GM18909 (cell line): ENCODE measurements at regions not wholly inside any gene's neighbourhood (a gene's known extent, or its start where the extent isn't known, plus 50 kb on each side); places are given as distances from the start of the nearest gene placed in this dataset.

ENCODE experiments used
- ATAC-seq: cut with Tn5 transposase; IDR thresholded peaks from one replicate; pipeline ENCODE4 v1.9.1; 2021; ENCODE audit warnings: mild to moderate bottlenecking; ENCODE audit not compliant: unreplicated experiment, poor library complexity

DNA sequence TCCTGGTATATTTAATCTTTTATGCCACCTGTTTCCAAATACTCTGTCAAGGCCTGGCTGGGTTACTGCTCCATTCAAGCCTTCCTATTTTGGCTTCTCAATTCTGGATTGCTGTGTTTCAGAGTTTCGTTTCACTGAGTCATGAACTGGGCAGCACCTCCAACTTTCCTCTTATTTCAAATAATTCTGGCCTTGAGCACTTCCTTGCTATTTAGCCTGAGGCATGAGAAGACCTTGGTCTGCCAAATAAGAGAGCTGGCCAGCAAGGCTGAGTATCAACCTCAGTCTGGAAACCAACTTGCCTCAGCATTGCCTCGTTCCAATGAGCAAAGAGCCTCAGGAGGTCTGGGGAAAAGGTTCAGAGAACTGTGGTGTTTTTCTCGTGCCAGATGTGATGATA lies 66.6 kb downstream of the TNFAIP3 start:
- ATAC-seq, result no peak

DNA sequence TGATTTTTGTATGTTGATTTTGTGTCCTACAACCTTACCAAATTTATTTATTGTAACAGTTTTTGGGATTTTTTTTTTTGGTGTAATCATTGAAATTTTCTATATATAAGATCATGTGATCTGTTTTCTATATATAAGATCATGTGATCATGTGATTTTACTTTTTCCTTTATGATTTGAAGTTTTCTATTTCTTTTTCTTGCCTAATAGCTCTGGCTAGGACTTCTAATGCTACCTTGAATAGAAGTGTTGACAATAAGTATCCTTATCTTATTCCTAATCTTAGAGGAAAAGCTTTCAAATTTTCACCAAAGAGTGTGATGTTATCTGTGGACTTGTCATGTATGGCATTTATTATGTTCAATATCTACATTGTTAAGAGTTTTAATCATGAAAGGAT lies 69.7 kb downstream of the TNFAIP3 start:
- no peak for ATAC-seq

DNA sequence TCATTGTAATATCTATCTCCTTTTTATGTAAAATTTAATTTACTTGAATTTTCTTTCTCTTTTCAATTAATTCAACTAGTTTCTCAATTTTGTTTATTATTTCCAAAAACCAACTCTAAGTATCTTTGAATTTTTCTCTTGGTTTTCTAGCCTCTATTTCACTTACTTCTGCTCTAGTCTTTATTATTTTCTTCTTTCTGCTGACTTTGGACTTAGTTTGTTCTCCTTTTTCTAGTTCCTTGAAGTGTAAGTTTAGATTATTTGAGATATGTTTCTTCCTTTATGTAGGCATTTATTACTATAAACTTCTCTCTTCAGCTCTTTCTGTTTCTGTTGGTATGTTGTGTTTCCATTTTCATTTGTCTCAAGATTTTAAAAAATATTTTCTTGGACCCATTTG lies 70.8 kb downstream of the TNFAIP3 start:
- ATAC-seq, result no peak

DNA sequence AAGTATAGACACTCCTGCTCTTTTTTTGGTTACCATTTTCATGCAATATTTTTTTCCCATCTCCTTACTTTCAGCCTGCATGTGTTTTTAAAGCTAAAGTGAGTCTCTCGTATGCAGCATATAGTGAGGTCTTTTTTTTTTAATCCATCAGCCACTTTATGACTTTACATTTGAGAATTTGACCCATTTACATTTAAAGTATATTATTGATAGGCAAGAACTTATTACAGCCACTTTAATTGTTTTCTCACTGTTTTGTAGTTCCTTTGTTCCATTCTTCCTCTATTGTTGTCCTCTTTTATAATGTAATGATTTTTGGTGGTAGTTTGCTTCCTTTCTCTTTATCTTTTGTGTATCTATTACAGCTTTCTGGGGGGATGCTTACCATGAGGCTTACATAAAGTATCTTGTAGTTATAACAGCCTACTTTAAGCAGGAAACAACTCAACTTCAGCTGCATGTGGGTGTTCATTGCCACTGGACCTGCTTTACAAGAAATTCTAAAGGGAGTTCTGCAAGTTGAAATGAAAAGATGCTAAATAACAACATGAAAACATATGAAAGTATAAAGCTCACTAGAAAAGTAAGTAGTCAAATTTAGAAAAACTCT lies 71.8 kb downstream of the TNFAIP3 start:
- no peak for ATAC-seq

DNA sequence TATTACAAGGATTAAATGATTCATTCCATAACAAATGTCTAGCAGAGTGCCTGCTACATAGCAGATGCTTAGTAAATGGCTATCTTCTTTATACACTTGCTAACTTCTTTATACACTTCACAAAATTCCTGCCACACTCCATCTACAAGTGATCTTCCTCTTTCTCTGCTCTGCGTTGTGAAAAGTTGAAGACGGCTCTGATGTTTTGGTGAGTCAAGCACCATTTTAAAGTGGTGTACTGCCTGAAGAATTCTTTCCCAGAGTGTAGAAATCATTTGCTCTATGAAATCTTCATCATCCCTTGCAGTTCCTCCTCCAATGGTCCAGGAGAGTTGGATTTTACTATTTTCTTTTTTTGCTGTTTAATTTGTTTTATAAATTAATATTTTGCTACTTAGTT lies 74.9 kb downstream of the TNFAIP3 start:
- no peak for ATAC-seq

DNA sequence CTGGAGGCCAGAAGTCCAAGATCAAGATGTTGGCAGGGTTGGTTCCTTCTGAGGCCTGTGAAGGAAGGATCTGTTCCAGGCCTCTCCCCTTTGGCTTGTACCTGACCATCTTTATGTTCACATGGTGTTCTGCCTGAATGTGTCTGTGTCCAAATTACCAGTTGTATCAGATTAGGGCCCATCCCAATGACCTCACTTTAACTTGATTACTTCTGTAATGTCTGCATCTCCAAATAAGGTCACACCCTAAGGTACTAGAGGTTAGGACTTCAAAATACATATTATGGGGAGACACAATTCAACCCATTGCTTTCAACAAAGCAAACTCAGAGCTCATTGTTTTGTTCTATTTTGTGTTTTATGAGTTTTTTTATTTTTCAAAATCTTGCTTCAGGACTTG lies 75.7 kb downstream of the TNFAIP3 start:
- no peak for ATAC-seq

DNA sequence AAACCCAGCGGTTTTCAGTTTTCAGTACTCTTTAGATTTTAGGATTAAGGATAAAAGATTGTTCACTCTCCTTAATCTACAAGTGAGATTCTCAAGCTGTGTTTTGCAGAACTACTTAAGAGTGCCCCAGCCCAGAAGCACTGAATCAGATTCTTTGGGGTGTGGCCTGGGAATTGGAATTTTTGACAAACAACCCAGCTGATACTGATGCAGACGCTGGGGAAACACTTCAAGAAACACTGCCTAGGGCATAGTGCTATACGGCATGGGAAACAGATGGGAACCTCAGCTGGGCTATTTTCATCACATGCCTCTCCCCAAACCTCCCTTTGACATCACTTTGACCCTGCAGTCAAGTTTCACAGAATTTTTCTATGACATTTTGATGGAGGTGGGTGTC lies 77.3 kb downstream of the TNFAIP3 start:
- peak; percentile 24 for ATAC-seq

DNA sequence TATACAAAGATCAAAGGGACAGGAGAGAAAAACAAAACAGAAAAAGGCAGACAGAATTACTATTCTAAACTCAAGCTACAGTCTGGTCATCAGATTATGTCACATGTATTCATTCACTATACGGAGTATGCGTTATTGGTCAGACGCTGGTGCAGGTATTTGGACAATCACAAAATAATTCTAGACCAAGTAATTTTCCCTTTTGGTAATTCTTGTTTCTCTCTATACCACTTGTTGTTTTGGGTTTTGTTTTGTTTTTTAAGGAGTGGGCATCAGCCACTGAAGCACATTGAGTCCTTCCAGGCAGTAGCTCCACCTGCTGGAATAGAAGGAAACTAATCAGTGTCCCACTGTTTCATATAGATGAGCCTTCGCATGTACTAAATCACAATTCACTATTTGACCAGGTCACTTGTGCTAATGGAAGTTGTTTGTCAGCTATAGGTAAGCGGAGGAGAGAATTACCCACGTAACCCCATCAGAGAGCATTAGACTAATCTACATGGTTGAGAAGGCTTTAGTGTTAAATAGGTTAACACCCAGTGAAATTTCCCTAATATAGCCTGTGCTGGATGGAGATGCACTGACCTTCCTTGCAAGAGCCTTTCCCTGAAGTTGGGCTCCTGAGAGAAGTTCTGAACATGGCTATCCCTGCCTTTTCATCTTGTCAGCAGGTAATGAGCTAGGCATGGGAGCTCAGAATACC lies 77.9 kb downstream of the TNFAIP3 start:
- peak; percentile 48 for ATAC-seq

DNA sequence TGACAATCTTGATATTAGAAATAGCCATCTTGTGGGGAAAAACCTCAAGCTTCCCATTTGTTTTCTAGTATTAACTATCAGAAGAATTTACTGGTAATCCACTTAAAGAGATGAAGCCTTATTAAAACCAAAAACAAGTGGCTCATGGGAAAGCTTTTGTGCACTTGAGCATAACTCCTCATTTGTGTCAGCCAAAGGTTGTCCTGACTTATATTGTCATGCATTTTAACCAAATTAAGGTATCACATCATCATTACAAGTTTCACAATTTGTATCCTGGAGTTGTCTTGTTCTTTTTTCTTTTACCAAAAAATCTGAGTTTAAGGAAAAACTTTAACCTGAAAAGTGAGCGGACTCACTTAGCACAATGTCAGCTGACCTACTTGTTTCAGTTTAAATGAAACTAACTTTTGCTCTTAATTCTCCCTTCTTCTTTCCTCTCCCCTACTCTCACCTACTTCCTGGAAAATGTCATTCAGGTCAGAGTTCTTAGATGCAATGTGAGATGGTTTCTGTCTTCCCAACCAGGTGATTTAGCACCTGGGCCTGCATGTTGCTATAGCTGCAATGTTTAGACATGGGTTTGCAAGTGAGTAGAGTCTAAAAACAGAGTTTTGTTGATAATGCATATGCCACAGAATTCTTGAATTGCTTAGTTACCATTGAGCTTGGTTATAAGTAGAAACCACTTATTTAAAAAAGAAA lies 82.8 kb downstream of the TNFAIP3 start:
- ATAC-seq, result peak; percentile 57

DNA sequence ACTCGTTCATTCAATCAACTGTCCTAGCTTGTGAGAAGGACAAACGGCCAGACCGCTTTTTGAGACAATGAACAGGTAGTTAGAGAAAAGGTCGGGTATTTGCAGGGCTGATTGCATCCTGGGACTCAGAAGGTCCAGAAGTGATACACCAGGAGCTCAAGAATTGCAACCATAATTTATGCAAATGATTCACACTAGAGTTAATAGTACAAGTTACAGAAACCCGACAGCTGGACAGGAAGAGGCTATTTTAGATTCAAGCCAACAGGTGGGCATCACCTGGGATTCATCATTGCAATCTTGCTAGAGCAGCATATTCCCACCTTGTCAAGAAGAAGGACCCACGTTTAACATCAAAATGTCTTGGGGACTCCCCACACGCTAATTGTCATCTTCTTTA lies 83.5 kb downstream of the TNFAIP3 start:
- ATAC-seq, result peak; percentile 51

DNA sequence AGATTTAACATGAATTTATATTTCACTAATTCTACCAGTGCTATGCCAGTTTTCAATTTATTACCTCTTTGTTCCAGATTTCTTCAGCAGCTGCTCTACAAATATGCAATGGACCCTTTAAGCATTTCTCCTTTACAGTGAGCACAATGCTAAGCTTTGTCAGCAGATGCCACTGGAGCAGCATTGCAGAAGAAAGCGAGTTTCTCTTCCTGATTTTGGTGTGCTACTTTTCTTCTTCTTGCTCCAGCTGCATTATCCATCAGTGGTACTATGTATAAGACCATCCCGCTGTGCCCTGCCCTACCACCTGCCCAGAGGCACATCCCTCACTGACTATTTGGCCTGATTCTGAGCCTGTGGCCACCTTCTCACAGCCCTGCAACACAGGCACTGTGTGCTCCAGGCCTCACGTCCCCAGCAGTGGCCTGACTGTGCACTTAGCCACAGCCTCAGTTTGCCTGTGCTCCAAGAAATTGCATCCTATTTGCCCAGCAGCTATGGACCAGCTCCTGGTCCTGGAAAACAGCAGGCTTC lies 84.1 kb downstream of the TNFAIP3 start:
- peak; percentile 55 for ATAC-seq

DNA sequence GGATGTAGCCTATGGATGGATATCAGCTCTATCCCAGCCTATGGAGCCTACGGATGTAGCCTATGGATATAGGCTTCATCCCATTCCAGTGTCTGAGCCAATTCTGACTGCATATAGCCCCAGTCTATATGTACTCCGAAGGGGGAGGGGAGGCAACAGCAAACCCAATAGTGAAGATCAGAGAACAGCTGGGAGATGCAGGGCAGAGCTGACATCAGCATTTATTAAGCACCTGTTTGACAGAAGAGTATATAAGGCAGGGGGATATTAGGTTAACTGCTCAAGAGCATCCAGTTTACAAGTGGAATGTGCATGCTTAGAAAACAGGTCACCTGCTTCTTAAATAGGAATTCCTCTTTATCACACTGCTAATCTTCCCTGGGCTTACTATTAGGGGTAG lies 85.2 kb downstream of the TNFAIP3 start:
- no peak for ATAC-seq

DNA sequence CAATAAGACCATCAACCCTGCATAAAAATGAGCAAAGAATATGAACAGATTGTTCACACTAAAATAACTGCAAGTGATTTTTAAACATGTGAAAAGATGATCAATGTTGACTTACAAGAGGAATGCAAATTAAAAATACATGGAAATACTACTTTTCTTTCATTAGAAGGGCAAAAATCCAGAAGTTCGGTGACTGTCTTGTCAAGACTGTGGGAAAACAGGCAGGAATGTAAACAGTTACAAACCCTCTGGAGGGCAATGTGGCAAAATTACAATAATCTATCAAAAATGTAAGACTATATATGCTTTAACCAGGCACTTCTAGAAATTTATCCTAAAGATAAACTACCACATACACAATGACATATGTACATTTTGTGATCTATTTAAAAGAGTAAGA lies 86.7 kb downstream of the TNFAIP3 start:
- no peak for ATAC-seq

DNA sequence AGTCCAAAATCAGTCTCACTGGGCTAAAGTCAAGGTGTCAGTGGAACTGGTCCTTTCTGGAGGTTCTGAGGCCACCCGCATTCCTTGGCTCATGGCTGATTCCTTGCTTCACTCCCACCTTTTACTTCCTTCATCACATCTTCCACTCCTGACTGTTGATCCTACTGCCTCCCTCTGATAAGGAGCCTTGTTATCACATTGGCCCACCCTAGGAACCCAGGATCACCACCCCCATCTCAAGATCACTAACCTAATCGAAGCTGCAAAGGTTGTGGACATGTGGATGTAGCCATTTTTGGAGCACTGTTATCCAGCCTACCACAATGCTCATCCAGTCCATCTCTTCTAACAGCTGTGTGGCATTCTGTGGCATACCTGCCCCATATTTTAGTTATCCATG lies 87.2 kb downstream of the TNFAIP3 start:
- ATAC-seq, result no peak

DNA sequence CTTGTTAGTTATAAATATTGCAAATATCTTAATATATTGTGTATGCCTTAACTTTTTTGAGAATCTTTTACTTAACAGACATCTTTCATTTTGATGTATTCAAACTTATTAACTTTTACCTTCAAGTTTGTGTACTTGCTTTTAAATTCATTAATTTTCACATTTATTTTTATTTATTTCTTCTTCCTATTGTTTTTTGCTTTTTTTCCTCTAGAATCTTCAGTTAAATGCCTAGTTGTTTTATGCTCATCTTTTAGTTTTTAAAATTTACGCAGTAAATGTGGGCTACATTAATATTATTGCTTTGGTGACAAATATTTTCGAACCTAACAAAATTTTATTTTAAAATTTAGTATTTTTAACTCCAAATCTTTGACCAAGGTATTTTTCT lies 89.0 kb downstream of the TNFAIP3 start:
- ATAC-seq, result no peak

DNA sequence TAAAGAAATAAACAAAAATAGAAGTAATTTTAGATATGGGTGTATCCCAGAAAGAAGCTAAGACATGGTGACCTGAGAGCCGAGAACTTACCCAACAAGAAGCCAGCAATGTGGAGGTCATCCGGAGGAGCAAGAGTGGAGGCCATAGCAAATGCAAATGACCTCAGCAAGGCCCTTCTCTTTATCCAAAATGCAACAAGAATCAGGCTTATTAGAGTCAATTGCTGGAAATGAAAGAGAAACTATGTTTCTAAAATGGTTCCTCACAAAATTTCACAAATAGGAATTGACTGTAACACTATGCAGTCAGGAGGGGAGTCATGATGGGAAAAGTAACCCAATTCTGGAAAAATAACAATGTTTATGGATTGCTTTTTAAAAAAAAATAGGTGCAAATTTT lies 90.4 kb downstream of the TNFAIP3 start:
- no peak for ATAC-seq

DNA sequence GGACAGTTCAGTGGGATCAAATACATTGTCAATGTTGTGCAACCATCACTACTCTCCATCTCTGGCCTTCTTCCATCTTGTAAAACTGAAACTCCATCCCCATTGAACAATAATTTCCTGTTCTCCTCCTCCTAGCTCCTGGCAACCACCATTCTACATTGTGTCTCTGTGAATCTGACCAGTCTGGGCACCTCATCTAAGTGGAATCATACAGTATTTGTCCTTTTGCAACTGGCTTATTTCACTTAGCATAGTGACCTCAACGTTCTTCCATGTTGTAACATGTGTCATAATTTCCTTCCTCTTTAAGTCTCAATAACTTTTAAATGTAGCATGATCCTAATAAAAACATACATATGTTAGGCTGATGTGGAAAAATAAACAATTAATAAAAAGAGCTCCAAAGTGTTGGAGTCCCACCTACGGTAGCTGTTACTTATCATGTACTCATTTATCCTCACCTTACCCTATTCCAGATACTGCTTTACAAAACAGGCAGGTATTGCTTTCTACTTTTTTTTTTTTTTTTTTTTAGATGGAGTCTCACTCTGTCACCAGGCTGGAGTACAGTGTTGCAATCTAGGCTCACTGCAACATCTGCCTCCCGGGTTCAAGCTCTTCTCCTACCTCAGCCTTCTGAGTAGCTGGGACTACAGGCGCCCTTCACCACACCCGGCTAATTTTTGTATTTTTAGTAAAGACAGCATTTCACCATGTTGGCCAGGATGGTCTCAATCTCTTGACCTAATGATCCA lies 91.9 kb downstream of the TNFAIP3 start:
- ATAC-seq, result no peak

DNA sequence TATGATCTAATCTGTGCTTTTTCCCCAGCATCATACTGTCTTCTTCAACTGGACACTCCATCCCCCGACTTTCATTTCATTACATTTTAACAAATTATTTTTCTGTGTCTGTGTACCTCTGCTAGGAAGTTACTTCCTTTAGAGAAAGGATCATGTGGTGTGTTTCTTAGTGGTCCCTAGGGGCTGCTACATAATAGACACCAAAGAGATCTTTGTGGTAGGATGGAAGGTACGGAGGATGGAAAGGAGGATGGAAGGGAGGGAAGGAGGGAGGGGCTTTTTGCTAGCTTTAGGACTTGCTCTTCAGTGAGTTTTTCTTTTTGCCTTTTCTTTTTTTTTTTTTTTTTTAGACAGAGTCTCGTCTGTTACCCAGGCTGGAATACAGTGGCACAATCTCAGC lies 95.7 kb downstream of the TNFAIP3 start:
- no peak for ATAC-seq

DNA sequence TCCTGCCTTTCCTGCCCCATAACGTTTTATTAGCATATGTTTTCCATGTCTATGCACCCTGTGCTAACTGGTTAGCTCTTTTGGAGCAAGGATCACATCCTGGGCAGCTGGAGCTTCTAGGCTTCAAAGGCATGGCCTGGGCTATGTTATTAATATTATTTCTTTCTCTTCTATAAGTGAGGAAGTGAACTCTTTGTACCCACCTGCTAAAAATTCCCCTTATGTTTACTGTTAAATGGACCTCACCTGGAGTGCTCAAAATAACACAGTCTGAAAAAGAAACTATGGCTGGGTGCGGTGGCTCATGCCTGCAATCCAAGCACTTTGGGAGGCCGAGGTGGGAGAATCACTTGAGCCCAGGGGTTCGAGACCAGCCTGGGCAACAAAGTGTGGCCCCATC lies 97.8 kb downstream of the TNFAIP3 start:
- no peak for ATAC-seq

DNA sequence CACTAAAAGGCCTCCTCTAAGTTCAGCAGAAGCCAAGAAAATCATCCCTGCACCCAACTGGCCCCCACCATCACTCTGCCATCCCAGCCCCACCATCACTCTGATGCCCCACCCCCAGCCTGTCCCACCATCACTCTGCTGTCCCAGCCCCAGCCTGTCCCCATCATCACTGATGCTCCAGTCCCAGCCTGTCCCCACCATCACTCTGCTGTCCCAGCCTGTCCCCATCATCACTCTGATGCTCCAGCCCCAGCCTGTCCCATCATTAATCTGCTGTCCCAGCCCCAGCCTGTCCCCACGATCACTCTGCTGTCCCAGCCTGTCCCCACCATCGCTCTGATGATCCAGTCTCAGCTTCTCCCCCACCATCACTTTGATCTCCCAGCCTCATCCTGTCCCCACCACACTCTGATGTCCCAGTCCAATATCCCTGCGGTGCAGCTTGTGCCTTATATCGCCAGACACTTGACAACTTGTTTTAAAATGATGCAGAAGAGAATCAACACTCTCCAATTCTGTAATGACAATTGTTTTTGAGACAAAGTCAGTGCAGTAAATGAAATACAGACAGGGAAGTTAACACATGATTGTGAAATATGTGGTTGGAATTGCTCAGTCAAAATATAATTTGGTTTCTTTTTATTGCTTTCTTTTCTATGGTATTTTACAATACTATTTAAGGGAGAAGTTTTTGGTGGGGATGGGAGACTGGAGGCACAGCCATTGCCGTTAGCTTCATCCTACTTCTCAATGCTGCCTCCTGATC lies 100.8 kb downstream of the TNFAIP3 start:
- ATAC-seq, result no peak
